ENCODE measurements at regions not wholly inside any gene's neighbourhood (a gene's known extent, or its start where the extent isn't known, plus 50 kb on each side); places are given as distances from the start of the nearest gene placed in this dataset.
"Not testable (repeated sequence)": the region's sequence is repeated elsewhere in the genome, so short reads cannot be mapped to it uniquely, and the experiment has no call there.

- no peak for DNase-seq (ENCODE audit: low spot score)
Observed at GRCh38 chr3:44132061-44132460, 109.6 kb upstream of the TOPAZ1 start.

GRCh38 chr3:44132593-44132992, 109.1 kb upstream of the TOPAZ1 start:
- no peak for DNase-seq (ENCODE audit: low spot score)

- no peak for DNase-seq (ENCODE audit: low spot score)
Observed at GRCh38 chr3:44136421-44136820, 105.3 kb upstream of the TOPAZ1 start.

- DNase-seq (ENCODE audit: low spot score): no peak
Observed at GRCh38 chr3:44146073-44146472, 95.6 kb upstream of the TOPAZ1 start.

- DNase-seq (ENCODE audit: low spot score): no peak
Observed at GRCh38 chr3:44159696-44160300, 81.9 kb upstream of the TOPAZ1 start.

DNA sequence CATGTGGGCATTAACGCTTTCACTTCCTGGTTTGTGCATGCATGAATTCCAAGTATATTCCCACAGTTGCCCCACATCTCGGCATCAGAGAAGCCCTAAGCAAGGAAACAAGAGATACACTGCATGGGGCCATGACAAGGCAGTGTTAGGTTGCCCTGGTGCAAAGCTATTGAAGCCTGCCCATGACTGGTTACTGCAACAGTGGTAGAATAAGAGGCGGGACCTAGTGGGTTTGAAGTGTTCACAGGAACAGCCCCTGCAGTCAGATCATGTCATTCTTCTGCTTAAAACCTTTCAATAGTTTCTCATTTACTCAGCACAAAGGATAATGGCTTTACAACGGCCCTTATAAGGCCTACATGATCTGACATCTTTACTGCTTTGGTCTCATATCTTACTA, 80.9 kb upstream of the TOPAZ1 start:
- DNase-seq (ENCODE audit: low spot score): no peak

GRCh38 chr3:44171891-44172290, 69.8 kb upstream of the TOPAZ1 start:
- no peak for DNase-seq (ENCODE audit: low spot score)

DNA sequence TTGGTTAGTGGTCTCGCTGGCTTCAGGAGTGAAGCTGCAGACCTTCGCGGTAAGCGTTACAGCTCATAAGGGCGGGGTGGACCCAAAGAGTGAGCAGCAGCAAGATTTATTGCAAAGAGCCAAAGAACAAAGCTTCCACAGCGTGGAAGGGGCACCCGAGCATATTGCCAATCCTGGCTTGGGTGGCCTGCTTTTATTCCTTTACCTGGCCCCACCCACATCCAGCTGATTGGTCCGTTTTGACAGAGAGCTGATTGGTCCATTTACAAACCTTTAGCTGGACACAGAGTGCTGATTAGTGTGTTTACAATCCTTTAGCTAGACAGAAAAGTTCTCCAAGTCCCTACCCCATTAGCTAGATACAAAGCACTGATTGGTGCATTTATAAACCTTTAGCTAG, 69.0 kb upstream of the TOPAZ1 start:
- DNase-seq (ENCODE audit: low spot score): not testable (repeated sequence)

- DNase-seq (ENCODE audit: low spot score): no peak
Observed at GRCh38 chr3:44173263-44173662, 68.4 kb upstream of the TOPAZ1 start.

DNA sequence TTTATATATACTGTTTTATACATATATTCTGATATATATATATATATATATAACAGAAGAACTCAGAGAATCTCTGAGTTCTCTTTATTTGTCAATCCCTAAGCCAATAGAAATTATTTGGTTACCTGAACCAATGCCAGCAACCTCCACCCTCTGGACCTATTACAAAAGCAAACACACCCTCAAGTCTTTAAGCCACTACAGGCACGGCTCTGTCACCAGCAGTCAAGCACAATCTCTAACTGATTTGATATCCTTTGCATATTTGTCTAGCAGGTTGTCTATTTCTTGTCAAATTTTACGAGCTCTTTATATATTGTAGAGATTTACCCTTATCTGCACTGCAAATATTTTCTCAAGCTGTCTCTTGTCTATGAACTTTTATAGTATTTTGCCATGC, 66.6 kb upstream of the TOPAZ1 start:
- DNase-seq (ENCODE audit: low spot score): no peak

DNA sequence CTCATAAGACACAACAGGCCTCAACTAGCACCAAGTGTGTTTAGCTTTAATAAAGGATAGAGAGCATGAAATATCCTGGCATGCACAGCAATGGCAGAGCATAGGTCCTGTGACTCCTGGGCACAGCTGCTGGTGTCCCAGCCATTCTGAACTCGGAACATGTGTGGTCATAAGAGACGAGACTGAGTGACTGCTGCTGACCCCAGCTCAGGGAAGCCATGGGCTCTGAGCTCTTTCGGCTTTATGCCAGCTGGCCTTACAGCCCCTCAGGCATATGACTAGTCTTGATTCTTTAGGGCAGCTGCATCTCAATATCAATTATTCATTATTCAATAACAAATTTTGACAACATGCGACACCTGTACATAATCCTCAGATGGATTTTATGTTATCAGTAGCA, 62.4 kb upstream of the TOPAZ1 start:
- no peak for DNase-seq (ENCODE audit: low spot score)

DNA sequence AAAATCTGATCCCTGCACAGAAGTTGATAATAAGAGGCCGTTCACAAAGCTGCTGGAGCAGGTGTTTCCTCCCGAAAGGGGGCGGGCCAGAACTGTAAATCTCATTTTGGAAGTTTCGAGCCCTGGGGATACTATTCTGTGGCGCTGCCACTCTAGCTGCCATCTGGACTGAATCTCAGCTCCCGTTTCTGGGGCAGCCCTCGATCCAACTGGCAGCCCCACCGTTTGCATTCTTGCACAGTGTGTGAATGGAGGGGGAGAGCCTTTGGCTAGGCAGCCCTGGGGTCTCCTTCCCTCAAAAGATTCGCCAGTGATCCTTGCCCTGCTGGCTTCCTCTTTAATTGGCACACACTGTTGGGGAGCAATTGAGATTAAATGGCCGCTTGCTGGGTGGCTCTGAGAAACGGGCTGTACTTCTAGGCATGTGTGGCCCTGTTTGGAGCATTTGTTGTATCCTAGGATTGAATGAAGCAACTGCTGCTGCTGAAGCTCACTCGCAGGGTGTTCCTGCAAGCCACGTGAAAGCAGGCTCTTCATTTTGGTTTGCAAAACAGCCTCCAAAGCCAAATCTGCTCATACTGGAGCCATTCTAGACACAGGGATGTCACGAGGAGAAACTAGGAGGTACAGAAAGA, 57.2 kb upstream of the TOPAZ1 start:
- peak; percentile 81 for DNase-seq (ENCODE audit: low spot score)

DNA sequence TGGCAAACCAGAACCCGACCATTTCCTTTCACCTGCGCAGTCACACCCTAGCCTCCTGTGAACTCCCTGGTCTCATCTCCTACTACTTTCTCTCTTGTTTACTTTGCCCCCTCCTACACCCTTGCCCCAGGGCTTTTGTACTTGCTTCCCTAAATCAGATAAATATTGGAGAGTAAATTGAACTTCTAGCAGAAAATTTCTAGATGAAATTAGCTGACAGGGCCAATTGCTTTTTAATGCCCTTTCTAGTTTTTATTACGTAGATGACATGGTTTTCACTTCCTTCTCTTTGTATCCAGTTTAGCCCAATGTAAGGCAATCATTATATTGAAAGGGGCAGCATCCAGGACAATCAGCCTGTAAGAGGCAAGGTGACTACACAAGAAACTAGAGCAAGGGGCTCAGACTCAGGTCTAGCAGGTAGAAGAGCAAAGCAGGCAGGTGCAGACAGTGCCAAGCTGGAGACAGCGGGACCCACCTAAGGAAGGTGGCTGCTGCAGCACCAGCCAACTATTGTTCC, 56.2 kb upstream of the TOPAZ1 start:
- no peak for DNase-seq (ENCODE audit: low spot score)

DNA sequence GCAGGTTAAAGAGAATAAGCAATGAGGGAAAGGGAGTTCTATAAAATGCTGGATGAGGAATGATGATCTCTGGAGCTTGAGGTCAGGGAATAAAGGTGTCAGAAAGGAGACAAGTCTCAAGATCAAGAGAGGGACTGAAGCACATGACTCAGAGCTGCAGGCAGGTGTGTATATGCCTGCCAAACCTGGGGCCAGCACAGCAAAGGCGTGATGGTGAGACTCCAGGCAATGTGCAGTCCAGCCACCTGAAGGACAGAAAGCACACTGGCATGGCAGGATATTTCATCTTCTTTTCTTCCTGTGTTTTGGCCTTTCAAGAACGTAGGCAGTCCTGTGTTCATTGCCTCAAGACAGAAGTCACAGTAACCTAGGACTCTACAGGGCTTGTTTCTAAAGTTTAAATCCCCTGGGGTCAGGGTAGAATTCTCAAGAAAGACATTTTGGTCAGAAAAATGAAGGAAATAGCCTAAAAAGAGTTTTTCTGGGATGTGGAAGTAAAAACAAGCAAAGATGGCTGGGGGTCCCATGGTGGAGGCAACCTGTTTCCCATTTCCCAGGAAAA, 55.5 kb upstream of the TOPAZ1 start:
- DNase-seq (ENCODE audit: low spot score): no peak

- no peak for DNase-seq (ENCODE audit: low spot score)
Observed at GRCh38 chr3:44186712-44187111, 55.0 kb upstream of the TOPAZ1 start.
